SU-DHL-6 (cell line): ENCODE measurements at regions not wholly inside any gene's neighbourhood (a gene's known extent, or its start where the extent isn't known, plus 50 kb on each side); places are given as distances from the start of the nearest gene placed in this dataset.

Experiments used
- H2AFZ ChIP-seq: fragments of 200-600 bp; sonication (generic); 2 replicates; pipeline ENCODE4 v1.6.1; 2014; ENCODE audit warnings: low read depth, mild to moderate bottlenecking, moderate library complexity, mixed read lengths, antibody characterized with exemption, low read length; ENCODE audit not compliant: severe bottlenecking
- H3F3A ChIP-seq: fragments of 200-600 bp; shearing (Covaris generic); 2 replicates; pipeline ENCODE4 v1.6.0; 2016; ENCODE audit warnings: antibody characterized with exemption, mild to moderate bottlenecking; ENCODE audit not compliant: insufficient read depth
- H3K27ac ChIP-seq: fragments of 200-600 bp; sonication (generic); 2 replicates; pipeline ENCODE4 v1.5.1; 2016; ENCODE audit warnings: low read depth, mild to moderate bottlenecking, low read length, moderate library complexity, mixed read lengths
- H3K27me3 ChIP-seq: fragments of 200-600 bp; sonication (generic), shearing (Covaris generic); 2 replicates; pipeline ENCODE4 v1.6.0; 2014; ENCODE audit warnings: mild to moderate bottlenecking, low read length
- H3K36me3 ChIP-seq: fragments of 200-600 bp; sonication (generic); 2 replicates; pipeline ENCODE4 v1.6.1; 2014; ENCODE audit warnings: mild to moderate bottlenecking, low read length, mixed read lengths
- H3K4me2 ChIP-seq: fragments of 300-600, 200-600 bp; shearing (Covaris generic), sonication (generic); 2 replicates; pipeline ENCODE4 v1.6.0; 2014; ENCODE audit warnings: low read length, low read depth, mild to moderate bottlenecking; ENCODE audit not compliant: poor library complexity, severe bottlenecking
- H3K4me3 ChIP-seq: fragments of 200-600 bp; sonication (generic); 2 replicates; pipeline ENCODE4 v1.5.1; 2014; ENCODE audit warnings: antibody characterized with exemption, low read length, mild to moderate bottlenecking, mixed read lengths; ENCODE audit not compliant: insufficient read depth, poor library complexity, severe bottlenecking
- H3K79me2 ChIP-seq: fragments of 200-600 bp; sonication (generic); 2 replicates; pipeline ENCODE4 v1.6.1; 2014; ENCODE audit warnings: mild to moderate bottlenecking, low read length, moderate library complexity; ENCODE audit not compliant: insufficient read depth
- H3K9ac ChIP-seq: fragments of 200-600 bp; sonication (generic); 2 replicates; pipeline ENCODE4 v1.7.0; 2014; ENCODE audit warnings: mild to moderate bottlenecking, low read length
- H3K9me2 ChIP-seq: fragments of 200-600 bp; sonication (generic); replicated peaks from 2 replicates; pipeline ENCODE4 v1.6.1; 2014; ENCODE audit warnings: low read length; ENCODE audit not compliant: insufficient read depth
- H3K9me3 ChIP-seq: fragments of 200-600 bp; sonication (generic); 2 replicates; pipeline ENCODE4 v1.6.1; 2014; ENCODE audit warnings: low read length, mixed read lengths; ENCODE audit not compliant: insufficient read depth
- H4K20me1 ChIP-seq: fragments of 200-600 bp; sonication (generic); 2 replicates; pipeline ENCODE4 v1.6.1; 2014; ENCODE audit warnings: low read depth, mild to moderate bottlenecking, antibody characterized with exemption, low read length, moderate library complexity, mixed read lengths
- CTCF ChIP-seq: fragments of 200-600 bp; sonication (generic); IDR thresholded peaks from one replicate; pipeline ENCODE4 v1.5.1; 2017; ENCODE audit warnings: antibody characterized with exemption, mild to moderate bottlenecking, low read length, moderate library complexity; ENCODE audit not compliant: insufficient read depth, poor library complexity, severe bottlenecking
- EZH2phosphoT487 ChIP-seq: fragments of 200-600 bp; sonication (generic), shearing (Covaris generic); conservative IDR thresholded peaks from 2 replicates; pipeline ENCODE4 v1.6.1; 2018; ENCODE audit warnings: mild to moderate bottlenecking, antibody characterized with exemption, low read length, moderate library complexity, mixed read lengths

GRCh38 chr1:82520611-82521010, 719.9 kb downstream of the ADGRL2 start:
- Histone ChIP-seq H2AFZ (no peak overlapping the region), H3K9me2 (no peaks in the 10 kb centered on the region), H4K20me1 (no peaks in the 10 kb centered on the region), H3K4me2 (no peak overlapping the region), H3K36me3 (no peaks in the 10 kb centered on the region), H3F3A (no peaks in the 10 kb centered on the region), H3K27ac (no peak overlapping the region), H3K79me2 (no peaks in the 10 kb centered on the region), H3K27me3 (no peaks in the 10 kb centered on the region), H3K9ac (no peak overlapping the region), H3K4me3 (no peak overlapping the region), H3K9me3 (no peaks in the 10 kb centered on the region)
- no peak for TF ChIP-seq CTCF
- TF ChIP-seq EZH2phosphoT487: no peak

GRCh38 chr1:82517586-82517985, 716.9 kb downstream of the ADGRL2 start:
- Histone ChIP-seq H3K9me2 (no peaks in the 10 kb centered on the region), H3K36me3 (peaks cover 3% of the 10 kb centered on the region; the same call in 1 of the 2 replicates), H3F3A (no peaks in the 10 kb centered on the region), H3K27me3 (no peaks in the 10 kb centered on the region), H3K4me3 (no peak overlapping the region), H3K79me2 (no peaks in the 10 kb centered on the region), H3K9ac (no peak overlapping the region), H3K9me3 (no peaks in the 10 kb centered on the region), H2AFZ (no peak overlapping the region), H4K20me1 (no peaks in the 10 kb centered on the region), H3K4me2 (no peak overlapping the region), H3K27ac (no peak overlapping the region)
- no peak for TF ChIP-seq EZH2phosphoT487
- no peak for TF ChIP-seq CTCF

GRCh38 chr1:82515650-82516049, 714.9 kb downstream of the ADGRL2 start:
- Histone ChIP-seq H3K27ac (no peak overlapping the region), H3K36me3 (peaks cover 5% of the 10 kb centered on the region; the same call in 1 of the 2 replicates), H3K9me2 (no peaks in the 10 kb centered on the region), H3F3A (no peaks in the 10 kb centered on the region), H3K4me3 (no peak overlapping the region), H4K20me1 (no peaks in the 10 kb centered on the region), H3K79me2 (no peaks in the 10 kb centered on the region), H3K27me3 (no peaks in the 10 kb centered on the region), H2AFZ (no peak overlapping the region), H3K9me3 (no peaks in the 10 kb centered on the region), H3K9ac (no peak overlapping the region), H3K4me2 (no peak overlapping the region)
- TF ChIP-seq EZH2phosphoT487 (no peak), CTCF (no peak)
